Tibial nerve (tissue), 4 donors: ENCODE measurements at regions not wholly inside any gene's neighbourhood (a gene's known extent, or its start where the extent isn't known, plus 50 kb on each side); places are given as distances from the start of the nearest gene placed in this dataset. TPM values are rescaled to one million over a fixed set of nuclear protein-coding genes. Genes with fewer than 3 reads are reported as not detected.

Experiments
- DNase-seq, 2 donors: peaks; one replicate each; pipeline ENCODE4 v3.0.0-alpha.2; 2019; ENCODE audit warnings: low spot score in 2 of 2
- H3K27ac ChIP-seq, 4 donors: fragments of 200-600 bp; sonication (generic) in 3 of 4; one replicate each; pipeline ENCODE4 v1.5.1; 2017 to 2019; ENCODE audit warnings: mild to moderate bottlenecking in 1 of 4
- H3K27me3 ChIP-seq, 2 donors: fragments of 200-600 bp; sonication (generic) in 1 of 2; one replicate each; pipeline versions ENCODE4 v1.5.1 to v1.6.0; 2017 to 2019
- H3K36me3 ChIP-seq, 3 donors: fragments of 200-600 bp; sonication (generic); one replicate each; pipeline ENCODE4 v1.5.1; 2018 to 2019
- H3K4me1 ChIP-seq, 4 donors: fragments of 200-600 bp; sonication (generic) in 3 of 4; one replicate each; pipeline ENCODE4 v1.5.1; 2017 to 2019
- H3K4me3 ChIP-seq, 4 donors: fragments of 200-600 bp; sonication (generic) in 3 of 4; one replicate each; pipeline ENCODE4 v1.5.1; 2017 to 2019; ENCODE audit warnings: mild to moderate bottlenecking in 1 of 4, moderate library complexity in 1 of 4
- H3K9me3 ChIP-seq, 4 donors: fragments of 200-600 bp; sonication (generic) in 3 of 4; one replicate each; pipeline ENCODE4 v1.5.1; 2017 to 2019
- EP300 ChIP-seq, 2 donors: sonication (generic); formaldehyde crosslinking; IDR thresholded peaks; one replicate each; pipeline ENCODE4 v1.6.1; 2017; ENCODE audit warnings: antibody characterized with exemption in 2 of 2, mild to moderate bottlenecking in 1 of 2
- POLR2A ChIP-seq, 2 donors: fragments of 450-650 bp; IDR thresholded peaks; one replicate each; pipeline ENCODE4 v1.6.1; 2017; ENCODE audit warnings: antibody characterized with exemption in 2 of 2, mild to moderate bottlenecking in 2 of 2, moderate library complexity in 2 of 2
- WGBS, 2 donors: methylation state at CpG; one replicate each; pipeline ENCODE4 v1.1.5; 2018; 5-methylcytosine and 5-hydroxymethylcytosine counted together
- small RNA-seq: library from RNA; depleted of rRNA; stranded (forward); fragments of <200 nt; gene quantifications from one replicate; pipeline ENCODE3, GENCODE V24; 2016
- TF ChIP-seq, protein P1 (sequence below), 5 experiments: fragments of 200-600 bp in 3 of 5; fragments of 450-650 bp in 2 of 5; sonication (generic) in 3 of 5; IDR thresholded peaks; one replicate each; pipeline ENCODE4 v1.5.1; 2016 to 2019; ENCODE audit warnings: antibody characterized with exemption in 5 of 5, mild to moderate bottlenecking in 3 of 5, moderate library complexity in 2 of 5

DNA sequence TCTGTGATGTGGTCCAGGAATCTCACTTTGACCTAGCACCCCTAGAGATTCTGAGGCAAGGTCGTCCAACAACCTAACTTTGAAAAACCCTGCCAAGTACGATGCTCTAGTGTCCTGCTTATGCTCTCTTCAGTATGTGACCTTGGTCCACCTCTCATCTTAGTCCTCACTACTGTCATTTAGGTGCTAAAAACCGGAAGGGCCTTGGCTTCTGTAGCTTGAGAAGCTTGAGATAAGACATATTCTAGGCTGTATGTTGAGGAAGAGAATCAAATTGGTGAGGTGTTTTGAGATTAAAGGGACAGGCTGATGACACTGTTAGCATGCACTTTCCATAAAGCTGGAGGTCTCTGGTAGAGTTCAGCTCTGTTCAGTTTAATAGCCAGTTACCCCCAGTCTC is 57.0 kb upstream of the MTPN start:
- no peaks in the 10 kb centered on the region for H3K36me3 ChIP-seq
- H3K27me3 ChIP-seq = no peaks in the 10 kb centered on the region
- no peak overlapping the region for H3K27ac ChIP-seq
- H3K9me3 ChIP-seq = no peaks in the 10 kb centered on the region
- H3K4me1 ChIP-seq = no peaks in the 10 kb centered on the region
- TF ChIP-seq EP300 (IDR thresholded peaks at IDR 0.05) (no peak), POLR2A (IDR thresholded peaks at IDR 0.05) (no peak)
- TF ChIP-seq, protein P1, sequence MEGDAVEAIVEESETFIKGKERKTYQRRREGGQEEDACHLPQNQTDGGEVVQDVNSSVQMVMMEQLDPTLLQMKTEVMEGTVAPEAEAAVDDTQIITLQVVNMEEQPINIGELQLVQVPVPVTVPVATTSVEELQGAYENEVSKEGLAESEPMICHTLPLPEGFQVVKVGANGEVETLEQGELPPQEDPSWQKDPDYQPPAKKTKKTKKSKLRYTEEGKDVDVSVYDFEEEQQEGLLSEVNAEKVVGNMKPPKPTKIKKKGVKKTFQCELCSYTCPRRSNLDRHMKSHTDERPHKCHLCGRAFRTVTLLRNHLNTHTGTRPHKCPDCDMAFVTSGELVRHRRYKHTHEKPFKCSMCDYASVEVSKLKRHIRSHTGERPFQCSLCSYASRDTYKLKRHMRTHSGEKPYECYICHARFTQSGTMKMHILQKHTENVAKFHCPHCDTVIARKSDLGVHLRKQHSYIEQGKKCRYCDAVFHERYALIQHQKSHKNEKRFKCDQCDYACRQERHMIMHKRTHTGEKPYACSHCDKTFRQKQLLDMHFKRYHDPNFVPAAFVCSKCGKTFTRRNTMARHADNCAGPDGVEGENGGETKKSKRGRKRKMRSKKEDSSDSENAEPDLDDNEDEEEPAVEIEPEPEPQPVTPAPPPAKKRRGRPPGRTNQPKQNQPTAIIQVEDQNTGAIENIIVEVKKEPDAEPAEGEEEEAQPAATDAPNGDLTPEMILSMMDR (IDR thresholded peaks at IDR 0.05) = no peak
- 68 to 77% methylated on average over 3 of the region's 3 CpGs for WGBS, 2 donors
- DNase-seq = no peak
- H3K4me3 ChIP-seq = no peak overlapping the region

DNA sequence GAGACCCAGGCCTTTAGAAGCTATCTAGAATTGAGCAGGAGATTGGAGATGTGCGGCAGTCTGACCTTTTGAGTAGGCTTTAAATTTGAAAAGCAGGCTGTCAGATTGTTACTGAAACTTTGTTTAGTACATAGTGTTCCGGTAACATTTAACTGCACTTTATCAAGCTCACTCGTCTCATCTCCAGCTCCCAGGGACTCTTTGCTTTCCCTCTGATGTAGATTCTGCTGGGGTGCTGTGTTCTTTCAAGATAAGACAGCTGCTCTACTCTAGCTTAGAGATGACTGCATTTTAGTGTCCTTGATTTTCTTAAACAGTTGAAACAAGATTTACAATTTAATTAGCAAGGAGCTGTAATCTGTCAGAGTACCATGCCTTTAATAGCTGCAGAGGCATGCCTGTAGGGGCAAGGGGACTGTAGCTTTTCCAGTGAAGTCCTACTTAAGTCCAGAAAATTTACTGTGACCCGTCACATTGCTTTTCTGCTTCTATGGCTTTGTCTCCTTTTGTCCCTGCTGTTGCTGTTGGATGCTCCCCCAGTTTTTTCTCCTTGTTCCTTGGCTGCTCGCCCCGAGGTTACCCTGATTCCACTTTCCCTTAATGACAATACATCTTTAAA is 56.4 kb upstream of the MTPN start:
- H3K4me1 ChIP-seq = no peaks in the 10 kb centered on the region
- DNase-seq = no peak
- H3K27me3 ChIP-seq = no peaks in the 10 kb centered on the region
- TF ChIP-seq EP300 (IDR thresholded peaks at IDR 0.05) (no peak), POLR2A (IDR thresholded peaks at IDR 0.05) (no peak)
- TF ChIP-seq, protein P1 (IDR thresholded peaks at IDR 0.05) = no peak
- no peak overlapping the region for H3K27ac ChIP-seq
- 59 to 61% methylated on average over 6 of the region's 6 CpGs for WGBS, 2 donors
- no peaks in the 10 kb centered on the region for H3K36me3 ChIP-seq
- no peaks in the 10 kb centered on the region for H3K9me3 ChIP-seq
- H3K4me3 ChIP-seq = no peak overlapping the region

DNA sequence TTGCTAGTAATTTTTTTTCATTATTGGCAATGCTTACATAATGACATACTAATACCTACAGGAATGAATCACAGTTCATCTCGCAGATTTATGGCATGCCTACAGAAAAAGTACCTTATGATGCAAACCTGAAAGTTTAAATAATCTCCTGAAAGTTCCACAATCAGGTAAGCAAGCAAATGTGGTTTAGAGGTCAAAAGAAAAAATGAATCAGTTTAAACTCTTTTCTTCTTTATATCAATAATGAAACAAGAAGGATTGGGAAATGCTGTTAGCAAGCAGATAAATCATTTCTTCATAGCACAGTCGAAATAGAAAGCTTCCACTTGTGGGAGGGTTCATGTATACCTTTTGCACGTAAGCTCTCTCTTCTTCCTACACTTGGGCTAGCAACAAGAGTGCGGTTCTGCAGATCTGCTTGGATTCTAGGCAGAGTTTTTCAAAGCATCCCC is 53.7 kb upstream of the MTPN start:
- Histone ChIP-seq H3K36me3 (no peaks in the 10 kb centered on the region), H3K9me3 (no peaks in the 10 kb centered on the region), H3K4me1 (no peaks in the 10 kb centered on the region), H3K27me3 (no peaks in the 10 kb centered on the region), H3K27ac (no peak overlapping the region), H3K4me3 (no peak overlapping the region)
- DNase-seq = no peak
- TF ChIP-seq POLR2A (IDR thresholded peaks at IDR 0.05) (no peak), EP300 (IDR thresholded peaks at IDR 0.05) (no peak)
- TF ChIP-seq, protein P1 (IDR thresholded peaks at IDR 0.05) = no peak
- WGBS, 2 donors = 85 to 87% methylated on average over 4 of the region's 4 CpGs

DNA sequence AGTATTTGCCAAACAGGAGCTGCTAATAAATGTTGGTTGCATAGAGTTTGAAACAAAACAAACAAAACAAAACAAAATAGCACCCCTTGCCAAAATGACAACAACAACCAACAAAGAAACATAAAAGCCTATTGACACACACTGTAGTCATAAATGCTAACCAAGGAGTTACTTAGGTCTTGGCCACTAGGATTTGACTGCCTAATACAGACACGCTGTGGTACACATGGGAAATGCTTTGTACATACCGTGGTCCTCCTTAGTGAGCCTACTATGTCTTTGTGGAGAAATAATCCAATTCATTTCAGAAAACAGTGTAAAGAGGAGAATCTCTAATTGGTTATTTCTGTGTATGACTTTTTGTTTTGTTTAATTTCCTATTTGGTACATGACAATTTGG is 53.2 kb upstream of the MTPN start:
- no peak for DNase-seq
- Histone ChIP-seq H3K27me3 (no peaks in the 10 kb centered on the region), H3K27ac (no peak overlapping the region), H3K4me3 (no peak overlapping the region), H3K4me1 (no peaks in the 10 kb centered on the region), H3K36me3 (no peaks in the 10 kb centered on the region), H3K9me3 (no peaks in the 10 kb centered on the region)
- WGBS, 2 donors = 77 to 80% methylated on average over 2 of the region's 2 CpGs
- TF ChIP-seq POLR2A (IDR thresholded peaks at IDR 0.05) (no peak), EP300 (IDR thresholded peaks at IDR 0.05) (no peak)
- TF ChIP-seq, protein P1 (IDR thresholded peaks at IDR 0.05) = no peak

DNA sequence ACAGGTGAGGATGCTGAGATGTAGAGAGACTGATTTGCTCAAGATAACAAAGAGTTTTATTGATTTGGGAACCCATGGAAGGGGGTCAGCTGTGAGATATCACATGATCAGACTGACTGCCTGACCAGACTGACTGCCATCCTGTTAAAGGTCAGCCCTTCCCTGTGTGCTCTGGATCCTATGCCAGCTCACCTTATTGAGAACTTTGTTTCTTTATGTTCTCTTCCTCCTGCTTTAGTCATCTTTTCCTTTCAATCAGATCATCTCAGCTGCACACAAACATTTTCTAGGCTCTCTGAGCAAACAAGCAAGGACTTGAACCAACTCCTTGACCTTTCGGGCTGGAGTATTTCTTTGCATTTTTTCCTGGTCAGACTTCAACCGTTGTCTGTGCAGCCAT is 50.0 kb upstream of the MTPN start:
- Histone ChIP-seq H3K27ac (no peak overlapping the region), H3K9me3 (no peaks in the 10 kb centered on the region), H3K4me3 (no peak overlapping the region), H3K27me3 (no peaks in the 10 kb centered on the region), H3K4me1 (no peaks in the 10 kb centered on the region), H3K36me3 (no peaks in the 10 kb centered on the region)
- TF ChIP-seq, protein P1 (IDR thresholded peaks at IDR 0.05) = no peak
- TF ChIP-seq POLR2A (IDR thresholded peaks at IDR 0.05) = no peak
- no peak for TF ChIP-seq EP300 (IDR thresholded peaks at IDR 0.05)
- DNase-seq = no peak
- 89 to 92% methylated on average over 2 of the region's 2 CpGs for WGBS, 2 donors

Small RNA genes lying in the stretch of these regions (small RNA-seq; reads per million reads assigned to genes)
- not detected for gene RF00019
